WERI-Rb-1 (cell line): ENCODE measurements at regions not wholly inside any gene's neighbourhood (a gene's known extent, or its start where the extent isn't known, plus 50 kb on each side); places are given as distances from the start of the nearest gene placed in this dataset.
"Not testable (repeated sequence)": the region's sequence is repeated elsewhere in the genome, so short reads cannot be mapped to it uniquely, and the experiment has no call there.

Source experiments
- DNase-seq: peaks from one replicate; pipeline ENCODE4 v3.0.0-alpha.2; 2020
- H3K27ac ChIP-seq: fragments of 250-450 bp; sonication (Bioruptor Pico); 2 replicates; pipeline ENCODE4 v1.5.1; 2020; ENCODE audit warnings: mild to moderate bottlenecking, moderate library complexity
- H3K27me3 ChIP-seq: fragments of 250-450 bp; sonication (Bioruptor Pico); 2 replicates; pipeline ENCODE4 v1.5.1; 2021; ENCODE audit warnings: mild to moderate bottlenecking, low read depth, moderate library complexity; ENCODE audit not compliant: insufficient read depth, severe bottlenecking
- H3K36me3 ChIP-seq: fragments of 250-450 bp; sonication (Bioruptor Pico); 2 replicates; pipeline ENCODE4 v1.5.1; 2020; ENCODE audit warnings: mild to moderate bottlenecking, moderate library complexity
- H3K4me3 ChIP-seq: 2 replicates; pipeline ENCODE4 v1.5.1; 2011; ENCODE audit warnings: low read depth, mild to moderate bottlenecking, control low read depth, low read length
- H3K9me3 ChIP-seq: fragments of 250-450 bp; sonication (Bioruptor Pico); 2 replicates; pipeline ENCODE4 v1.5.1; 2021; ENCODE audit warnings: mild to moderate bottlenecking, moderate library complexity; ENCODE audit not compliant: severe bottlenecking
- TF ChIP-seq, protein P1 (sequence below): IDR thresholded peaks from 2 replicates; pipeline ENCODE4 v1.5.1; 2011; ENCODE audit warnings: low read depth, mild to moderate bottlenecking, control low read depth, inconsistent platforms, low read length

DNA sequence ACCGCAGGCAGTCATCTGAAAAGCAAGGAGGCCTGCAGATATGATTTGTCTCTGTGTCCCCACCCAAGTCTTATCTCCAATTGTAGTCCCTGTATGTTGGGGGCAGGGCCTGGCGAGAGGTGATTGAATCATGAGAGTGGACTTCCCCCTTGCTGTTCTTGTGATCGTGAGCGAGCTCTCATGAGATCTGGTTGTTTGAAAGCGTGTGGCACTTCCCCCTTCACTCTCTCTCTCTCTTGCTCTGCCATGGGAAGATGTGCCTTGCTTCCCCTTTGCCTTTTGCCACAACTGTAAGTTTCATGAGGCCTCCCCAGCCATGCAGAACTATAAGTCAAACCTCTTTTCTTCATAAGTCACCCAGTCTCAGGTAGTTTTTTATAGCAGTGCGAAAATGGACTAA, 83.3 kb downstream of the TMCO5A start:
- no peaks in the 10 kb centered on the region for H3K36me3 ChIP-seq
- DNase-seq = no peak
- H3K4me3 ChIP-seq = no peak overlapping the region
- no peaks in the 10 kb centered on the region for H3K27me3 ChIP-seq
- no peak overlapping the region for H3K27ac ChIP-seq
- no peaks in the 10 kb centered on the region for H3K9me3 ChIP-seq
- TF ChIP-seq, protein P1, sequence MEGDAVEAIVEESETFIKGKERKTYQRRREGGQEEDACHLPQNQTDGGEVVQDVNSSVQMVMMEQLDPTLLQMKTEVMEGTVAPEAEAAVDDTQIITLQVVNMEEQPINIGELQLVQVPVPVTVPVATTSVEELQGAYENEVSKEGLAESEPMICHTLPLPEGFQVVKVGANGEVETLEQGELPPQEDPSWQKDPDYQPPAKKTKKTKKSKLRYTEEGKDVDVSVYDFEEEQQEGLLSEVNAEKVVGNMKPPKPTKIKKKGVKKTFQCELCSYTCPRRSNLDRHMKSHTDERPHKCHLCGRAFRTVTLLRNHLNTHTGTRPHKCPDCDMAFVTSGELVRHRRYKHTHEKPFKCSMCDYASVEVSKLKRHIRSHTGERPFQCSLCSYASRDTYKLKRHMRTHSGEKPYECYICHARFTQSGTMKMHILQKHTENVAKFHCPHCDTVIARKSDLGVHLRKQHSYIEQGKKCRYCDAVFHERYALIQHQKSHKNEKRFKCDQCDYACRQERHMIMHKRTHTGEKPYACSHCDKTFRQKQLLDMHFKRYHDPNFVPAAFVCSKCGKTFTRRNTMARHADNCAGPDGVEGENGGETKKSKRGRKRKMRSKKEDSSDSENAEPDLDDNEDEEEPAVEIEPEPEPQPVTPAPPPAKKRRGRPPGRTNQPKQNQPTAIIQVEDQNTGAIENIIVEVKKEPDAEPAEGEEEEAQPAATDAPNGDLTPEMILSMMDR = no peak

DNA sequence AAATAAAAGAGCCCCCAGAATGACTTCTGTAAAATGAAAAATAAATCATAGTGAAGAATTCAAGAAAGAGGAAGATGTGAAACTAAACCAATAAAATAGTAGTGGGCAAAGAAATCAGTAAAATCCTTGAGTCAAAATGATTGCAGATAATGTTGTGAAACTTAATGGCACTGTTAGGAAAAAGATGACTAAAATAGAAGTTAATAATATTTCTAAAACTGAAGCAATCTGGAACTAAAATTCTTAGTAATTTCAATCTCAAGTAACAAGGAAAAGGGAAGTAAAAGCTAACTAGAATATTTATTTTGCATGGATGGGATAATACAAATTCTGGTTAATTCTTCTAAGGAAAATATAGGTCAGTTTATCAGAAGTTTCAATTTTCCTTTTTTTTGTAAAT, 84.6 kb downstream of the TMCO5A start:
- TF ChIP-seq, protein P1 = no peak
- H3K27ac ChIP-seq = no peak overlapping the region
- H3K4me3 ChIP-seq = no peak overlapping the region
- no peaks in the 10 kb centered on the region for H3K36me3 ChIP-seq
- DNase-seq = no peak
- no peaks in the 10 kb centered on the region for H3K27me3 ChIP-seq
- H3K9me3 ChIP-seq = no peaks in the 10 kb centered on the region

DNA sequence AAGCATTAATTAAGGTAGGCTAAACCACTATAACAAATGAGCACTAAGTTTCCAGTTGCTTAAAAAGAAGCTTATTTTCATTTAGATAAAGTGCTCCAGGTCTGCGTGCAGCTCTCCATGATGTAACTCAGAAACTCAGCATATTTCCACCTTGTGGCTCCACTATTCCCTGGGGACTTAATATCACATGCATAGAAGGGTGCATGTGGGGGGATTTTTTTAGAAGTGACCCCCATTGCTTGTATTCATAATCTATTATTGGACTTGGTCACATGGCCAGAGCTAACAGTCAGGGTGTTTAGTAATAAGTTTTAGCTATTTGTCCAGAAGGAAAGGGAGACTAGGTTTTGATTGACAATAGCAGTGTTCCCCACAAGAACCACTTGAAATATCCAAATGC, 86.8 kb downstream of the TMCO5A start:
- H3K36me3 ChIP-seq = no peaks in the 10 kb centered on the region
- TF ChIP-seq, protein P1 = no peak
- H3K27me3 ChIP-seq = no peaks in the 10 kb centered on the region
- H3K27ac ChIP-seq = no peak overlapping the region
- H3K9me3 ChIP-seq = no peaks in the 10 kb centered on the region
- DNase-seq = no peak
- no peak overlapping the region for H3K4me3 ChIP-seq

DNA sequence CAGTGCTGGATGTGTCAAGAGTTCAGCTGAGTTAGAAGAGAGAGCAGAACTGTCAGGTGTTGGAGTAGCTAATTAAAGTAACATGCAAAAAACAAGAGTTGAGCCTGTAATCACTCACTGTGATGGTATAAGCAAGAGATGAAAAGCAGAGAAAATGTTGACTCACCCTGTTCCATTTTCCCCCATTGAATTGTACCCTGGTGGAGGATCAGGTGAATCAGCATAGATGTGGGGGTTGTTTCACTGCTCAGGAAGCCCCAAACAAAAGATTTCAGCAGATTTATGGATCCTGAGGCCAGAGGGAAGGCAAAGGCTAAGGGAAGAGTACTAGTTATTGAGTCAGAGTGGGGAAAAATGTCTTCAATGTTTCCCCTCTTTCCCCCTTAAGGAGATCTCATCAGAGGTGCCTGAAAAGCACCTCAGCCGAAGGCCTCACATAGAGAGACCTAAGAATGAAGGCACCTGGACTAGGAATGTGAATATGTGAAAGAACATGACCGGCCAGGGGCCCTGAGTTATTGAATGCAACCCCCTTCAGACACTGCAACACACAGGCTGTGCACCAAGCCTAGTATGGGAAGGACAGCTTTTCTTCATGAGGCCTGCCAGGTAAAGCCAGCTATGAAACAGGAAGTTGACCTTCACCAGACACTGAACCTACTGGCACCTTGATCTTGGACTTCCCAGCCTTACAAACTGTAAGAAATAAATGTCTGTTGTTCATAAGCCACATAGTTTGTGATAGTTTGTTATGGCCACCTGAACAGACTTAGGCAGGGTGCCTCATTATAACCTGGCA, 90.1 kb downstream of the TMCO5A start:
- TF ChIP-seq, protein P1 = no peak
- no peak for DNase-seq
- no peak overlapping the region for H3K27ac ChIP-seq
- no peaks in the 10 kb centered on the region for H3K27me3 ChIP-seq
- H3K4me3 ChIP-seq = no peak overlapping the region
- no peaks in the 10 kb centered on the region for H3K36me3 ChIP-seq
- no peaks in the 10 kb centered on the region for H3K9me3 ChIP-seq

DNA sequence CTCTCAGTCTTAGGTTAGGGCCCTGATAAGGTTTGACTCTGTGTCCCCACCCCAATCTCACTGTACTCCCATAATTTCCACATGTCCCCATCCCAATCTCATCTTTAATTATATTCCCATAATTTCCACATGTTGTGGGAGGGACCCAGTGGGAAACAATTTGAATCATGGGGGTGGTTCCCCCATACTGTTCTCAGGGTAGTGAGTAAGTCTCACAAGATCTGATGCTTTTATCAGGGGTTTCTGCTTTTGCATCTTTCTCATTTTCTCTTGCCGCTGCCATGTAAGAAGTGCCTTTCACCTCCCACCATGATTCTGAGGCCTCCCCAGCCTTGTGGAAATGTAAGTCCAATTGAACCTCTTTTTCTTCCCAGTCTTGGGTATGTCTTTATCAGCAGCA, 91.2 kb downstream of the TMCO5A start:
- H3K9me3 ChIP-seq, H3K27ac ChIP-seq, H3K4me3 ChIP-seq, H3K27me3 ChIP-seq, DNase-seq, H3K36me3 ChIP-seq: not testable (repeated sequence)

DNA sequence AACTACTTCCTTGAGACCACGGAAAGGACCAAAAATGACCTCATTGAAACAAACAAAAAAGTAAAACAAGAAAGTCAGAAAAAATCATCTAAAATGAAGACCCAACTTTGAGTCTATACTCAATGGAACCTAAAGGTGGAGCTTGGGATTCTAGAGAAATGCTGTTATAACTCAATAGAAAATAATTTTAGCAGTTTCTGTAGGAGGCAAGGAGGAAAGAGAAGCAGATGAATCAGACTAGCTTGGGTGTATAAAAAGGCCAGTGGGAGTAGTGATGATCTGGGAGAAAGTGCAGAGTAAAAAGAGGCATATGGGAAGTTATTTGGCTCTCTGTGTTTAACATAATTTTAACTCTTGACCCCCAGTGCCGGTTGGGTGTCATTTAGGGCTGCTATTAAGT, 94.4 kb downstream of the TMCO5A start:
- no peaks in the 10 kb centered on the region for H3K27me3 ChIP-seq
- H3K36me3 ChIP-seq = no peaks in the 10 kb centered on the region
- no peak for DNase-seq
- H3K27ac ChIP-seq = no peak overlapping the region
- no peak overlapping the region for H3K4me3 ChIP-seq
- TF ChIP-seq, protein P1 = no peak
- no peaks in the 10 kb centered on the region for H3K9me3 ChIP-seq
